GM12878 (cell line): ENCODE measurements at regions not wholly inside any gene's neighbourhood (a gene's known extent, or its start where the extent isn't known, plus 50 kb on each side); places are given as distances from the start of the nearest gene placed in this dataset.

Experiments
- ATAC-seq: fragments of 200-7000 bp; cut with Tn5 transposase; 3 replicates; pipeline ENCODE4 v1.9.1; 2020; ENCODE audit warnings: mild to moderate bottlenecking, moderate library complexity
- BruUV-seq: library from RNA; stranded (reverse); fragments of 400-500 nt; replicated peaks from 2 replicates; lab custom pipeline; 2021; lab: Mats Ljungman, UMichigan
- CTCF ChIA-PET: fragments of 300-600 bp; sonication (Branson Sonifier 250); formaldehyde crosslinking; extraction: SDS; loops from one replicate; lab custom pipeline; 2021; ENCODE audit warnings: inconsistent platforms; lab: Yijun Ruan, JAX
- POLR2A ChIA-PET: fragments of 350-600 bp; formaldehyde crosslinking; extraction: SDS; loops from one replicate; lab custom pipeline; 2021; ENCODE audit warnings: inconsistent platforms; lab: Charles Lee
- RAD21 ChIA-PET: fragments of 300-600 bp; sonication (Branson Sonifier 250); formaldehyde crosslinking; loops from one replicate; lab custom pipeline; 2023; ENCODE audit warnings: antibody characterized with exemption; ENCODE audit not compliant: unreplicated experiment; lab: Charles Lee
- SMC1A ChIA-PET: fragments of 300-600 bp; sonication (Branson Sonifier 250); formaldehyde crosslinking; loops from one replicate; lab custom pipeline; 2023; ENCODE audit not compliant: unreplicated experiment, uncharacterized antibody; lab: Charles Lee
- DNase-seq: peaks from one replicate; pipeline ENCODE4 v3.0.0-alpha.2; 2011; ENCODE audit warnings: low read depth, low spot score
- FAIRE-seq: peaks from 3 replicates; lab custom pipeline; 2011; peaks lifted over from hg19 to GRCh38; lab: Jason Lieb, UNC
- H2AFZ ChIP-seq: 2 replicates; pipeline ENCODE4 v1.6.0; 2011; ENCODE audit warnings: low read depth, low read length, control low read depth; ENCODE audit not compliant: control insufficient read depth
- H3K27ac ChIP-seq: 2 replicates; pipeline ENCODE4 v1.5.1; 2011; ENCODE audit warnings: control low read depth; ENCODE audit not compliant: control insufficient read depth, insufficient read depth
- H3K27me3 ChIP-seq, 2 experiments: replicated peaks in 1 of 2; 2 replicates each; pipeline versions ENCODE4 v1.6.0 to v1.6.1; 2011; ENCODE audit warnings: low read length in 1 of 2; ENCODE audit not compliant: control insufficient read depth in 2 of 2, insufficient read depth in 2 of 2
- H3K36me3 ChIP-seq, 2 experiments: 2 replicates each; pipeline ENCODE4 v1.5.1; 2011; ENCODE audit warnings: low read length in 1 of 2; ENCODE audit not compliant: control insufficient read depth in 2 of 2, insufficient read depth in 2 of 2
- H3K4me1 ChIP-seq: 2 replicates; pipeline ENCODE4 v1.6.1; 2011; ENCODE audit warnings: mild to moderate bottlenecking, low read length, moderate library complexity, mixed read lengths; ENCODE audit not compliant: control insufficient read depth, insufficient read depth
- H3K4me2 ChIP-seq: 2 replicates; pipeline ENCODE4 v1.6.0; 2011; ENCODE audit warnings: control low read depth; ENCODE audit not compliant: control insufficient read depth, insufficient read depth
- H3K4me3 ChIP-seq: fragments of 200-600 bp; sonication (generic); 2 replicates; pipeline ENCODE4 v1.5.1; 2016
- H3K79me2 ChIP-seq: 2 replicates; pipeline ENCODE4 v1.6.0; 2011; ENCODE audit warnings: low read length; ENCODE audit not compliant: control insufficient read depth, insufficient read depth
- H3K9ac ChIP-seq: 2 replicates; pipeline ENCODE4 v1.8.0; 2011; ENCODE audit warnings: low read length, control low read depth, mixed read lengths; ENCODE audit not compliant: control insufficient read depth, insufficient read depth
- H3K9me3 ChIP-seq: replicated peaks from 3 replicates; pipeline ENCODE4 v1.5.1; 2011; ENCODE audit warnings: mild to moderate bottlenecking, low read length; ENCODE audit not compliant: control insufficient read depth, insufficient read depth
- H4K20me1 ChIP-seq: 2 replicates; pipeline ENCODE4 v1.6.0; 2011; ENCODE audit not compliant: control insufficient read depth, insufficient read depth
- ATF7 ChIP-seq: fragments of 450-650 bp; IDR thresholded peaks from 2 replicates; pipeline ENCODE4 v1.6.1; 2016; ENCODE audit warnings: low read depth, mild to moderate bottlenecking
- BHLHE40 ChIP-seq, 2 experiments: fragments of 450-650 bp in 1 of 2; IDR thresholded peaks; 2 replicates each; pipeline ENCODE4 v1.6.1; 2011 to 2017; ENCODE audit warnings: low read depth in 2 of 2, borderline replicate concordance in 1 of 2, improper control_type of control experiment in 1 of 2, low read length in 1 of 2, mild to moderate bottlenecking in 1 of 2
- ESRRA ChIP-seq: IDR thresholded peaks from 2 replicates; pipeline ENCODE4 v1.6.1; 2012; ENCODE audit warnings: mild to moderate bottlenecking, low read length, improper control_type of control experiment
- IKZF2 ChIP-seq, 2 experiments: fragments of 450-650 bp; IDR thresholded peaks; 2 replicates each; pipeline ENCODE4 v1.6.1; 2017; ENCODE audit warnings: mild to moderate bottlenecking in 2 of 2, moderate library complexity in 2 of 2
- IRF4 ChIP-seq: IDR thresholded peaks from 2 replicates; pipeline ENCODE4 v1.6.1; 2011; ENCODE audit warnings: low read depth, low read length
- JUNB ChIP-seq: IDR thresholded peaks from 2 replicates; pipeline ENCODE4 v1.6.1; 2016; ENCODE audit warnings: antibody characterized with exemption, mild to moderate bottlenecking
- MEF2B ChIP-seq: fragments of 450-650 bp; IDR thresholded peaks from 2 replicates; pipeline ENCODE4 v1.6.1; 2018; ENCODE audit warnings: mild to moderate bottlenecking, moderate library complexity; ENCODE audit not compliant: partially characterized antibody, poor library complexity, severe bottlenecking
- MTA2 ChIP-seq: fragments of 450-650 bp; IDR thresholded peaks from 2 replicates; pipeline ENCODE4 v1.6.1; 2016; ENCODE audit warnings: low read depth, mild to moderate bottlenecking, moderate library complexity
- MTA3 ChIP-seq: IDR thresholded peaks from 2 replicates; pipeline ENCODE4 v1.6.1; 2012; ENCODE audit warnings: low read length, inconsistent platforms, borderline replicate concordance
- MXI1 ChIP-seq: fragments of 150-350 bp; IDR thresholded peaks from 2 replicates; pipeline ENCODE4 v1.6.1; 2011; ENCODE audit warnings: low read depth, mild to moderate bottlenecking, inconsistent platforms, low read length, improper control_type of control experiment
- NR2C2 ChIP-seq: IDR thresholded peaks from 2 replicates; pipeline ENCODE4 v1.6.1; 2011; ENCODE audit warnings: borderline replicate concordance, low read depth; ENCODE audit not compliant: control insufficient read depth, insufficient read length
- RAD21 ChIP-seq: IDR thresholded peaks from 2 replicates; pipeline ENCODE4 v1.6.1; 2011; ENCODE audit warnings: mild to moderate bottlenecking, low read depth, low read length, moderate library complexity; ENCODE audit not compliant: insufficient read depth
- RCOR1 ChIP-seq: conservative IDR thresholded peaks from 2 replicates; pipeline ENCODE4 v1.6.1; 2012; ENCODE audit warnings: low read depth, low read length, improper control_type of control experiment
- SREBF1 ChIP-seq: IDR thresholded peaks from 2 replicates; pipeline ENCODE4 v1.6.1; 2012; ENCODE audit warnings: mild to moderate bottlenecking, low read length
- SREBF2 ChIP-seq: IDR thresholded peaks from 2 replicates; pipeline ENCODE4 v1.6.1; 2012; ENCODE audit warnings: mild to moderate bottlenecking, low read length
- TCF7 ChIP-seq: IDR thresholded peaks from 2 replicates; pipeline ENCODE4 v1.6.1; 2014; ENCODE audit warnings: antibody characterized with exemption, borderline replicate concordance
- ZNF24 ChIP-seq: fragments of 450-650 bp; IDR thresholded peaks from 2 replicates; pipeline ENCODE4 v1.6.1; 2017; ENCODE audit warnings: antibody characterized with exemption, mild to moderate bottlenecking
- ZNF274 ChIP-seq: IDR thresholded peaks from one replicate; pipeline ENCODE4 v1.8.0; 2011; ENCODE audit not compliant: insufficient read length, insufficient read depth
- WGBS: methylation state at CpG from one replicate; pipeline ENCODE4 v1.1.6; 2016; ENCODE audit warnings: low lambda C conversion rate; ENCODE audit not compliant: insufficient replicate concordance, insufficient coverage; ENCODE audit errors: missing lambda C conversion rate; 5-methylcytosine and 5-hydroxymethylcytosine counted together
- in situ Hi-C: fragments of 300-500 bp; cut with MboI; formaldehyde crosslinking; loops from 9 replicates; pipeline ENCODE4 v1.14.3; 2018; ENCODE audit warnings: mixed read lengths
- intact Hi-C: fragments of 100-400 bp; cut with micrococcal nuclease; formaldehyde crosslinking; loops from one replicate; pipeline ENCODE4 v1.14.2; 2022; ENCODE audit not compliant: unreplicated experiment
- TF ChIP-seq, protein P1 (sequence below): IDR thresholded peaks from 2 replicates; pipeline ENCODE4 v1.6.1; 2011; ENCODE audit warnings: low read depth, mild to moderate bottlenecking, low read length, moderate library complexity, borderline replicate concordance; ENCODE audit errors: extremely low read depth

DNA sequence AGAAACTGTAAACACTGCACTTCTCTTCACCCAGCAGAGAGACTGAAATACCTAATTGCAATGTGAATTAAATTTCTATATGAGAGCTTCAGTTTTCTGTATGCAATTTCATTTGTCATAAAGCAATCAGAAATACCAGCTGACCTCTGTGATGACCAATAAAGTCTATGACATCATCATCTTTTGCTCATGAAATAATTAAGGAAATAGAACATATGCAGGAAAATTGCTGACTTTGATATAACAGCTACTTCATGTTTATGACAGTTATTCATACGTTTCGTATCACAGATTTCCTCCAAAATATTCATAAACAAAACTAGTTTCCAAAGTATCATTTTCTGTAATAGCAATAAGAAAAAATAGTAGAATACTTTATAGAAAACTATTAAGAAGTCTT, 652.3 kb downstream of the SLCO4C1 start (continued):
- no peak for TF ChIP-seq ZNF24
- TF ChIP-seq MEF2B = no peak
- TF ChIP-seq ZNF274 = no peak

DNA sequence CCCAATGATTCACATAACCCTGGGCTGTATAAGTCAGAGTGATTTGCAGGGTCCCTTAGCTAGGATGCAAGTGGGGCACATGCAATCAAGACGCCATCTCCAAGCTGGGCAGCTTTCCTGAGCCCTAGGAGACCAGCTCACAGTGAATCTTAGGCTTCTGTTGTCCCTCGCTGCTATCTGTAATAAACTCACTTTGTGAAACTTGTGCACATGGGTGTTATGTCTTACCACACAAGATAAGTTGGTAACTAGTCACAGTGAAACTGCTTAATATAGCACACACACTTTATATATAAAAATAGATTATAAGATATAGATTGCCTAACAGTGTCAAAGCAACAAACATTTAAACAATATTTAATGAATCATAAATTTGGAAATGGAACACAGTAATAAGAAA, 658.5 kb downstream of the SLCO4C1 start:
- POLR2A ChIA-PET = interaction anchor here (0.5 kb wide), 1 partner anchor 107 kb away, joined by 3 read pairs; no protein-coding TSS in a partner anchor
- H3K27me3 ChIP-seq = no peaks in the 10 kb centered on the region
- H2AFZ ChIP-seq = no peak overlapping the region
- H3K79me2 ChIP-seq = no peaks in the 10 kb centered on the region
- in situ Hi-C loops (no loop called here), intact Hi-C loops (no loop called here)
- no peak overlapping the region for H3K27ac ChIP-seq
- H3K36me3 ChIP-seq = no peaks in the 10 kb centered on the region
- H3K4me3 ChIP-seq = no peak overlapping the region
- no peak overlapping the region for H3K4me2 ChIP-seq
- RAD21 ChIA-PET = no interaction called here
- FAIRE-seq (no peak), ATAC-seq (no peak), DNase-seq (no peak)
- CTCF ChIA-PET = no interaction called here
- no peaks in the 10 kb centered on the region for H3K4me1 ChIP-seq
- no TSS peak for BruUV-seq
- TF ChIP-seq RCOR1 = no peak
- no peak for TF ChIP-seq SREBF1
- TF ChIP-seq MTA2 = no peak
- TF ChIP-seq ESRRA = no peak
- no peak for TF ChIP-seq MTA3
- no peak for TF ChIP-seq RAD21
- no peak for TF ChIP-seq IKZF2 (IDR thresholded peaks at IDR 0.05)
- TF ChIP-seq BHLHE40 (IDR thresholded peaks at IDR 0.05; ENCODE audit: borderline replicate concordance in 1 of 2, low read depth in 2 of 2, low read length in 1 of 2) = no peak
- TF ChIP-seq NR2C2 = no peak
- no peak for TF ChIP-seq SREBF2
- TF ChIP-seq JUNB = no peak
- TF ChIP-seq IRF4 = no peak
- TF ChIP-seq ATF7 = no peak
- TF ChIP-seq, protein P1, sequence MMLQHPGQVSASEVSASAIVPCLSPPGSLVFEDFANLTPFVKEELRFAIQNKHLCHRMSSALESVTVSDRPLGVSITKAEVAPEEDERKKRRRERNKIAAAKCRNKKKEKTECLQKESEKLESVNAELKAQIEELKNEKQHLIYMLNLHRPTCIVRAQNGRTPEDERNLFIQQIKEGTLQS = no peak
- TF ChIP-seq TCF7 = no peak
- TF ChIP-seq MXI1 = no peak
- no peaks in the 10 kb centered on the region for H4K20me1 ChIP-seq
- no peak overlapping the region for H3K9ac ChIP-seq
- 0% methylated on average over 2 of the region's 2 CpGs for WGBS
- H3K9me3 ChIP-seq = no peaks in the 10 kb centered on the region
- SMC1A ChIA-PET = no interaction called here
